ENCODE measurements at regions not wholly inside any gene's neighbourhood (a gene's known extent, or its start where the extent isn't known, plus 50 kb on each side); places are given as distances from the start of the nearest gene placed in this dataset.

- H2AFZ ChIP-seq (ENCODE audit: low read length): no peak overlapping the region
- no peak overlapping the region for H2BK15ac ChIP-seq (ENCODE audit: low read length)
- H3K4ac ChIP-seq (ENCODE audit: low read length): no peak overlapping the region
- H2BK120ac ChIP-seq (ENCODE audit: low read depth, low read length): no peak overlapping the region
- H2BK5ac ChIP-seq (ENCODE audit: low read length): no peak overlapping the region
- no peaks in the 10 kb centered on the region for H3K4me1 ChIP-seq (ENCODE audit: control insufficient read depth in 2 of 2, insufficient read depth in 1 of 2, low read depth in 1 of 2, low read length in 2 of 2)
- WGBS, 2 donors (ENCODE audit: extremely low coverage in 2 of 2, insufficient read length in 2 of 2, insufficient replicate concordance in 1 of 2): no CpG with 5 or more reads among the region's 8 CpGs
- H3K9me3 ChIP-seq (replicated peaks in 1 of 2; ENCODE audit: control insufficient read depth in 2 of 2, insufficient read depth in 1 of 2, low read depth in 1 of 2, low read length in 2 of 2): peaks cover 0 to 8% of the 10 kb centered on the region in 2 donors
- no peak overlapping the region for H2BK12ac ChIP-seq (ENCODE audit: low read length)
- no peak overlapping the region for H3K27ac ChIP-seq (replicated peaks; ENCODE audit: low read length)
- DNase-seq (ENCODE audit: low spot score): no peak
- H2AK5ac ChIP-seq (ENCODE audit: low read depth, low read length): no peak overlapping the region
- H3K23ac ChIP-seq (ENCODE audit: low read depth, low read length, poor library complexity): no peak overlapping the region
- no peak overlapping the region for H3K9ac ChIP-seq (ENCODE audit: low read depth, low read length, poor library complexity)
- no peak overlapping the region for H3K4me2 ChIP-seq (ENCODE audit: insufficient read depth, low read length, poor library complexity, severe bottlenecking)
- no peak overlapping the region for H4K8ac ChIP-seq (ENCODE audit: low read depth, low read length)
- no peak overlapping the region for H3K4me3 ChIP-seq (ENCODE audit: low read length in 2 of 2)
- no peak overlapping the region for H3K14ac ChIP-seq (ENCODE audit: low read length)
- H3K18ac ChIP-seq (ENCODE audit: low read length): no peak overlapping the region
- H3K79me1 ChIP-seq (ENCODE audit: low read depth, low read length): no peaks in the 10 kb centered on the region
- no peaks in the 10 kb centered on the region for H3K36me3 ChIP-seq (replicated peaks in 1 of 2; ENCODE audit: control insufficient read depth in 2 of 2, insufficient read depth in 2 of 2, low read length in 2 of 2)
- peaks cover 0 to 8% (median 0%) of the 10 kb centered on the region in 3 experiments for H3K27me3 ChIP-seq (ENCODE audit: control insufficient read depth in 3 of 3, insufficient read depth in 3 of 3, low read depth in 1 of 3, low read length in 3 of 3)
- no peak overlapping the region for H4K91ac ChIP-seq (ENCODE audit: low read depth, low read length, poor library complexity)
These were observed 232.3 kb upstream of the GMDS start for GRCh38 chr6:2477666-2478065.

DNA sequence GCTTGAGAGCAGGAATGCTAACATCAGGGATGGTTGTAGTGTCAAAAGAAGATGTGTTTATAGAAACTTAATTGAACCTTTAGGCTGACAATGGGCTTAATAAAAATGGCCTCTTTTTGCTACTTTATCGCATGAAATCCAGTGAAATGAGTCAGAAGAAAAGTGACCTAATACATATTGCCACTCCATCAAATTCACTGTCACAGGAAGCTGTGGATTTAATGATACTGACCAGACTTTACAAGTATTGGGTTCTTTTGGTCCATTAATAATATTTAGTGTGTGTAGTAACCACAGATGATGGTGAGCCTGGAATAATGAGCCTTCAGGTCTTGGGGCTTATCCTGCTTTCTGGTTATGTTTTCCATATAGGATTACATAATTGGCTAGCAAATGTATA is 231.8 kb upstream of the GMDS start:
- no peak overlapping the region for H2BK120ac ChIP-seq (ENCODE audit: low read depth, low read length)
- H2BK5ac ChIP-seq (ENCODE audit: low read length): no peak overlapping the region
- H3K27ac ChIP-seq (replicated peaks; ENCODE audit: low read length): no peak overlapping the region
- no peaks in the 10 kb centered on the region for H3K4me1 ChIP-seq (ENCODE audit: control insufficient read depth in 2 of 2, insufficient read depth in 1 of 2, low read depth in 1 of 2, low read length in 2 of 2)
- no peak overlapping the region for H3K23ac ChIP-seq (ENCODE audit: low read depth, low read length, poor library complexity)
- peaks cover 0 to 10% (median 0%) of the 10 kb centered on the region in 3 experiments for H3K27me3 ChIP-seq (ENCODE audit: control insufficient read depth in 3 of 3, insufficient read depth in 3 of 3, low read depth in 1 of 3, low read length in 3 of 3)
- H3K4ac ChIP-seq (ENCODE audit: low read length): no peak overlapping the region
- no peak overlapping the region for H2BK15ac ChIP-seq (ENCODE audit: low read length)
- H3K79me1 ChIP-seq (ENCODE audit: low read depth, low read length): no peaks in the 10 kb centered on the region
- WGBS, 2 donors (ENCODE audit: extremely low coverage in 2 of 2, insufficient read length in 2 of 2, insufficient replicate concordance in 1 of 2): no CpG with 5 or more reads among the region's 1 CpG
- H2AK5ac ChIP-seq (ENCODE audit: low read depth, low read length): no peak overlapping the region
- no peak overlapping the region for H3K9ac ChIP-seq (ENCODE audit: low read depth, low read length, poor library complexity)
- H3K36me3 ChIP-seq (replicated peaks in 1 of 2; ENCODE audit: control insufficient read depth in 2 of 2, insufficient read depth in 2 of 2, low read length in 2 of 2): no peaks in the 10 kb centered on the region
- H2BK12ac ChIP-seq (ENCODE audit: low read length): no peak overlapping the region
- H3K9me3 ChIP-seq (replicated peaks in 1 of 2; ENCODE audit: control insufficient read depth in 2 of 2, insufficient read depth in 1 of 2, low read depth in 1 of 2, low read length in 2 of 2): peaks cover 0 to 4% of the 10 kb centered on the region in 2 donors
- H2AFZ ChIP-seq (ENCODE audit: low read length): no peak overlapping the region
- DNase-seq (ENCODE audit: low spot score): no peak
- no peak overlapping the region for H4K91ac ChIP-seq (ENCODE audit: low read depth, low read length, poor library complexity)
- H4K8ac ChIP-seq (ENCODE audit: low read depth, low read length): no peak overlapping the region
- H3K14ac ChIP-seq (ENCODE audit: low read length): no peak overlapping the region
- no peak overlapping the region for H3K4me3 ChIP-seq (ENCODE audit: low read length in 2 of 2)
- H3K4me2 ChIP-seq (ENCODE audit: insufficient read depth, low read length, poor library complexity, severe bottlenecking): no peak overlapping the region
- no peak overlapping the region for H3K18ac ChIP-seq (ENCODE audit: low read length)

- Histone ChIP-seq H2BK12ac (ENCODE audit: low read length) (no peak overlapping the region), H2BK5ac (ENCODE audit: low read length) (no peak overlapping the region), H3K9ac (ENCODE audit: low read depth, low read length, poor library complexity) (no peak overlapping the region), H3K4me3 (ENCODE audit: low read length in 2 of 2) (no peak overlapping the region), H3K23ac (ENCODE audit: low read depth, low read length, poor library complexity) (no peak overlapping the region), H4K91ac (ENCODE audit: low read depth, low read length, poor library complexity) (no peak overlapping the region), H3K4me2 (ENCODE audit: insufficient read depth, low read length, poor library complexity, severe bottlenecking) (no peak overlapping the region), H2AFZ (ENCODE audit: low read length) (no peak overlapping the region), H3K27ac (replicated peaks; ENCODE audit: low read length) (no peak overlapping the region), H3K4ac (ENCODE audit: low read length) (no peak overlapping the region), H3K14ac (ENCODE audit: low read length) (no peak overlapping the region), H2BK120ac (ENCODE audit: low read depth, low read length) (no peak overlapping the region), H2BK15ac (ENCODE audit: low read length) (no peak overlapping the region), H3K36me3 (replicated peaks in 1 of 2; ENCODE audit: control insufficient read depth in 2 of 2, insufficient read depth in 2 of 2, low read length in 2 of 2) (no peaks in the 10 kb centered on the region), H2AK5ac (ENCODE audit: low read depth, low read length) (no peak overlapping the region), H3K4me1 (ENCODE audit: control insufficient read depth in 2 of 2, insufficient read depth in 1 of 2, low read depth in 1 of 2, low read length in 2 of 2) (peaks cover 0 to 1% of the 10 kb centered on the region in 2 donors), H3K9me3 (replicated peaks in 1 of 2; ENCODE audit: control insufficient read depth in 2 of 2, insufficient read depth in 1 of 2, low read depth in 1 of 2, low read length in 2 of 2) (no peaks in the 10 kb centered on the region), H3K79me1 (ENCODE audit: low read depth, low read length) (no peaks in the 10 kb centered on the region), H3K27me3 (ENCODE audit: control insufficient read depth in 3 of 3, insufficient read depth in 3 of 3, low read depth in 1 of 3, low read length in 3 of 3) (peaks cover 0 to 10% (median 0%) of the 10 kb centered on the region in 3 experiments), H3K18ac (ENCODE audit: low read length) (no peak overlapping the region), H4K8ac (ENCODE audit: low read depth, low read length) (no peak overlapping the region)
- no CpG with 5 or more reads among the region's 4 CpGs for WGBS, 2 donors (ENCODE audit: extremely low coverage in 2 of 2, insufficient read length in 2 of 2, insufficient replicate concordance in 1 of 2)
- DNase-seq (ENCODE audit: low spot score): no peak
These were observed 231.0 kb upstream of the GMDS start for GRCh38 chr6:2476376-2476775.

- Histone ChIP-seq H2AK5ac (ENCODE audit: low read depth, low read length) (no peak overlapping the region), H2BK120ac (ENCODE audit: low read depth, low read length) (no peak overlapping the region), H3K27me3 (ENCODE audit: control insufficient read depth in 3 of 3, insufficient read depth in 3 of 3, low read depth in 1 of 3, low read length in 3 of 3) (peaks cover 0 to 23% (median 0%) of the 10 kb centered on the region in 3 experiments), H4K91ac (ENCODE audit: low read depth, low read length, poor library complexity) (no peak overlapping the region), H3K9me3 (replicated peaks in 1 of 2; ENCODE audit: control insufficient read depth in 2 of 2, insufficient read depth in 1 of 2, low read depth in 1 of 2, low read length in 2 of 2) (peaks cover 0 to 2% of the 10 kb centered on the region in 2 donors), H3K4me3 (ENCODE audit: low read length in 2 of 2) (no peak overlapping the region), H3K27ac (replicated peaks; ENCODE audit: low read length) (no peak overlapping the region), H2BK5ac (ENCODE audit: low read length) (no peak overlapping the region), H3K36me3 (replicated peaks in 1 of 2; ENCODE audit: control insufficient read depth in 2 of 2, insufficient read depth in 2 of 2, low read length in 2 of 2) (no peaks in the 10 kb centered on the region), H3K14ac (ENCODE audit: low read length) (no peak overlapping the region), H4K8ac (ENCODE audit: low read depth, low read length) (no peak overlapping the region), H3K4me1 (ENCODE audit: control insufficient read depth in 2 of 2, insufficient read depth in 1 of 2, low read depth in 1 of 2, low read length in 2 of 2) (peaks cover 0 to 6% of the 10 kb centered on the region in 2 donors), H3K4ac (ENCODE audit: low read length) (no peak overlapping the region), H3K9ac (ENCODE audit: low read depth, low read length, poor library complexity) (no peak overlapping the region), H2BK12ac (ENCODE audit: low read length) (no peak overlapping the region), H3K4me2 (ENCODE audit: insufficient read depth, low read length, poor library complexity, severe bottlenecking) (no peak overlapping the region), H2AFZ (ENCODE audit: low read length) (no peak overlapping the region), H3K18ac (ENCODE audit: low read length) (no peak overlapping the region), H3K23ac (ENCODE audit: low read depth, low read length, poor library complexity) (no peak overlapping the region), H2BK15ac (ENCODE audit: low read length) (no peak overlapping the region), H3K79me1 (ENCODE audit: low read depth, low read length) (no peaks in the 10 kb centered on the region)
- no CpG with 5 or more reads among the region's 9 CpGs for WGBS, 2 donors (ENCODE audit: extremely low coverage in 2 of 2, insufficient read length in 2 of 2, insufficient replicate concordance in 1 of 2)
- no peak for DNase-seq (ENCODE audit: low spot score)
These were observed 226.1 kb upstream of the GMDS start for GRCh38 chr6:2471472-2471871.
